ENCODE measurements at regions not wholly inside any gene's neighbourhood (a gene's known extent, or its start where the extent isn't known, plus 50 kb on each side); places are given as distances from the start of the nearest gene placed in this dataset.

- TF ChIP-seq CTCF (IDR thresholded peaks at IDR 0.05) = no peak
- no peak for TF ChIP-seq POLR2A (IDR thresholded peaks at IDR 0.05)
Measured at GRCh38 chr20:7355051-7355450, 585.2 kb downstream of the HAO1 start.
